GM13977 (cell line): ENCODE measurements at regions not wholly inside any gene's neighbourhood (a gene's known extent, or its start where the extent isn't known, plus 50 kb on each side); places are given as distances from the start of the nearest gene placed in this dataset.
"Not testable (repeated sequence)": the region's sequence is repeated elsewhere in the genome, so short reads cannot be mapped to it uniquely, and the experiment has no call there.

ENCODE experiments used
- DNase-seq: peaks from one replicate; pipeline ENCODE4 v3.0.0; 2012; ENCODE audit warnings: low spot score
- CTCF ChIP-seq: IDR thresholded peaks from 2 replicates; pipeline ENCODE4 v1.5.1; 2012; ENCODE audit warnings: mild to moderate bottlenecking, control low read depth; ENCODE audit not compliant: insufficient read depth; ENCODE audit errors: extremely low read depth, missing control alignments
- in situ Hi-C: fragments of 300-500 bp; cut with MboI; formaldehyde crosslinking; loops from one replicate; pipeline ENCODE4 v1.12.0; 2022; ENCODE audit warnings: low sequenced_read_pairs, low pct_unique_long_range_greater_than_20kb, mixed read lengths, inconsistent platforms; ENCODE audit not compliant: unreplicated experiment

GRCh38 chr7:69108097-69108496, 490.2 kb upstream of the AUTS2 start:
- no peak for DNase-seq

GRCh38 chr7:69109246-69109645, 489.0 kb upstream of the AUTS2 start:
- in situ Hi-C loops, result no loop called here
- DNase-seq, result no peak
- TF ChIP-seq CTCF, result no peak

More at GRCh38 chr7:69108097-69108496, 490.2 kb upstream of the AUTS2 start:
- in situ Hi-C loops, result no loop called here
- TF ChIP-seq CTCF, result no peak

GRCh38 chr7:69109879-69110278, 488.4 kb upstream of the AUTS2 start:
- TF ChIP-seq CTCF, result no peak
- DNase-seq, result no peak
- in situ Hi-C loops, result no loop called here

- in situ Hi-C loops, result no loop called here
- DNase-seq, result no peak
- TF ChIP-seq CTCF, result no peak
Measured at GRCh38 chr7:69110450-69111050, 487.7 kb upstream of the AUTS2 start.

- TF ChIP-seq CTCF, result no peak
- in situ Hi-C loops, result no loop called here
- no peak for DNase-seq
Measured at GRCh38 chr7:69114374-69114773, 483.9 kb upstream of the AUTS2 start.

GRCh38 chr7:69115788-69116187, 482.5 kb upstream of the AUTS2 start:
- in situ Hi-C loops, result no loop called here
- TF ChIP-seq CTCF, result no peak
- no peak for DNase-seq

- in situ Hi-C loops, DNase-seq: not testable (repeated sequence)
Measured at GRCh38 chr7:69116196-69116595, 482.1 kb upstream of the AUTS2 start.
